ENCODE measurements at regions not wholly inside any gene's neighbourhood (a gene's known extent, or its start where the extent isn't known, plus 50 kb on each side); places are given as distances from the start of the nearest gene placed in this dataset.

GRCh38 chr1:229130028-229130668, 140.8 kb upstream of the RAB4A start:
- Histone ChIP-seq H3K27ac (no peak overlapping the region), H3K4me3 (no peak overlapping the region), H3K4me1 (ENCODE audit: control insufficient read depth in 1 of 2, low read depth in 2 of 2) (no peaks in the 10 kb centered on the region), H3K27me3 (replicated peaks; ENCODE audit: insufficient read depth) (no peaks in the 10 kb centered on the region), H3K9me3 (no peaks in the 10 kb centered on the region), H3K36me3 (no peaks in the 10 kb centered on the region)
- no peak for TF ChIP-seq CTCF (IDR thresholded peaks at IDR 0.05)
- DNase-seq (ENCODE audit: low spot score) (no peak), ATAC-seq (ENCODE audit: insufficient number of reproducible peaks, low FRiP score, low read depth) (no peak)

GRCh38 chr1:229131243-229132105, 139.4 kb upstream of the RAB4A start:
- H3K36me3 ChIP-seq, result no peaks in the 10 kb centered on the region
- TF ChIP-seq CTCF (IDR thresholded peaks at IDR 0.05), result no peak
- no peak for ATAC-seq (ENCODE audit: insufficient number of reproducible peaks, low FRiP score, low read depth)
- DNase-seq (ENCODE audit: low spot score), result no peak
- H3K27me3 ChIP-seq (replicated peaks; ENCODE audit: insufficient read depth), result no peaks in the 10 kb centered on the region
- no peaks in the 10 kb centered on the region for H3K4me1 ChIP-seq (ENCODE audit: control insufficient read depth in 1 of 2, low read depth in 2 of 2)
- H3K4me3 ChIP-seq, result no peak overlapping the region
- no peaks in the 10 kb centered on the region for H3K9me3 ChIP-seq
- no peak overlapping the region for H3K27ac ChIP-seq

DNA sequence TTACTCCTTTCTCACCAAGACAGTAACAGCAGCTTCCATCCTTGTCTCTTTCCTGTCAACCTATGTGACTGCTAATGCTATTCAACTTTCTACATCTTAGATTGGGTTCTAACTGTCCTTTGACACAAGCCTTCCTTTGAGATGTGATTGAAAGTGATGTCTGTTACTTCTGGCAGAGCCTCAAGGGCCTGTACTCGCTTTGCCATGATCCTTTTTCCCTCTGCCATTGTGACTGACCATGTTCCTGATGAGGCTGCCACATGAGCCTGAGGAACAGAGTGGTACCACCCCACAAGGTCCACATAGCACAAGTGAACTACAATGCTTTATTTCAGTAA, 138.8 kb upstream of the RAB4A start:
- Histone ChIP-seq H3K27me3 (replicated peaks; ENCODE audit: insufficient read depth) (no peaks in the 10 kb centered on the region), H3K4me3 (no peak overlapping the region), H3K27ac (no peak overlapping the region), H3K4me1 (ENCODE audit: control insufficient read depth in 1 of 2, low read depth in 2 of 2) (no peaks in the 10 kb centered on the region), H3K9me3 (no peaks in the 10 kb centered on the region), H3K36me3 (no peaks in the 10 kb centered on the region)
- DNase-seq (ENCODE audit: low spot score) (no peak), ATAC-seq (ENCODE audit: insufficient number of reproducible peaks, low FRiP score, low read depth) (no peak)
- TF ChIP-seq CTCF (IDR thresholded peaks at IDR 0.05), result no peak

DNA sequence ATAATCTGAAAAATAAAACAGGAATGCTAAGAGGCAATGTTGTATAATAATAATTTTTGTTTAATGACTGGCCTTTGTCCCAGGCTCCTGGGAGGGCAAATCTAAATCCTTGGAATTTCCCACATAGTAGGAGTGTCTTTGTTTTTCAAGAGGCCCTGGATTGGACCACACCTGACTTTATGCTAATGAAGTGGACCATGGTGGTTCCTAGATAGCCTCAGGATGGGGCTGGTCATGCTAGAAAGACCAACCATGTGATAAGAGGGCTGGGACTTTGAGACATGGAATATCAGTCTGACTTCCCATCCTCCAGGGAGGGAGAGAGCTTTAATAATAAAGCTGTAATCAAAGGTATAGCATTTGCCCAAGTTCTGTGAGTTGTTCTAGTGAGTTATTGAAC, 138.2 kb upstream of the RAB4A start:
- ATAC-seq (ENCODE audit: insufficient number of reproducible peaks, low FRiP score, low read depth), result no peak

More for the DNA sequence above, 138.2 kb upstream of the RAB4A start:
- Histone ChIP-seq H3K27ac (no peak overlapping the region), H3K9me3 (no peaks in the 10 kb centered on the region), H3K4me1 (ENCODE audit: control insufficient read depth in 1 of 2, low read depth in 2 of 2) (no peaks in the 10 kb centered on the region), H3K27me3 (replicated peaks; ENCODE audit: insufficient read depth) (no peaks in the 10 kb centered on the region), H3K36me3 (no peaks in the 10 kb centered on the region), H3K4me3 (no peak overlapping the region)
- no peak for TF ChIP-seq CTCF (IDR thresholded peaks at IDR 0.05)
- no peak for DNase-seq (ENCODE audit: low spot score)

All from thoracic aorta (tissue), 2 donors.